ENCODE measurements at regions not wholly inside any gene's neighbourhood (a gene's known extent, or its start where the extent isn't known, plus 50 kb on each side); places are given as distances from the start of the nearest gene placed in this dataset.

DNA sequence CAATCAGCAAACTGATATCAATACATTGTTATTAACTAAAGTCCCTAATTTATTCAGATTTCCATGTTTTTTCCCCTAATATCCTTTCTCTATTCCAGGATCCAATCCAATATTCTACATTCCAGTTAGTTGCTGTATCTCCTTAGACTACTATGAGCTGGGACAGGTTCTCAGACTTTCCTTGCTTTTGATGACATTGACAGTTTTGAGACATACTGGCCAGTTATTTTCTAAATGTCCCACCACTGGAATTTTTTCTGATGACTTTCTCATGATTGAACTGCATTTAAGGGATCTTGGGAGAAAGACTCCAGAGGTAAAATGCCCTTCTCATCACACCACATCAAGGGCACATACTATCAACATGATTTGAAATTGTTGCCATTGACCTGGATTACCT is 177.1 kb upstream of the MAF start:
- H3K36me3 ChIP-seq (ENCODE audit: control insufficient read depth in 2 of 2, extremely low read depth in 1 of 2, insufficient read depth in 2 of 2, low read length in 2 of 2), result no peaks in the 10 kb centered on the region
- H3K27ac ChIP-seq (ENCODE audit: insufficient read depth, low read depth, low read length), result no peak overlapping the region
- no peaks in the 10 kb centered on the region for H3K4me1 ChIP-seq (ENCODE audit: control insufficient read depth, extremely low read depth, insufficient read depth, low read length)
- no peak overlapping the region for H3K4me3 ChIP-seq (replicated peaks in 1 of 3; ENCODE audit: insufficient read depth in 1 of 3, low read depth in 1 of 3, low read length in 3 of 3)
- CTCF ChIA-PET, result no interaction called here
- FAIRE-seq (no peak), DNase-seq (ENCODE audit: low read depth, low spot score) (no peak)
- no peaks in the 10 kb centered on the region for H3K9me1 ChIP-seq (replicated peaks; ENCODE audit: control insufficient read depth, extremely low read depth, insufficient read depth, low read length)
- H3K27me3 ChIP-seq (ENCODE audit: control insufficient read depth in 2 of 2, insufficient read depth in 2 of 2, low read length in 2 of 2), result no peaks in the 10 kb centered on the region
- H3K9ac ChIP-seq (replicated peaks; ENCODE audit: extremely low read depth, insufficient read depth, low read length), result no peak overlapping the region
- dilution Hi-C loops (cut with MboI; ENCODE audit: extremely low pct_ligation_motif_present, low sequenced_read_pairs) (no loop called here), intact Hi-C loops (cut with micrococcal nuclease) (no loop called here)
- POLR2A ChIA-PET, result no interaction called here
- TF ChIP-seq EZH2 (IDR thresholded peaks at IDR 0.05; ENCODE audit: borderline replicate concordance, low read depth, low read length, severe bottlenecking), result no peak
- TF ChIP-seq FOS (IDR thresholded peaks at IDR 0.05; ENCODE audit: borderline replicate concordance, insufficient read depth, low read length), result no peak
- TF ChIP-seq, protein P1, sequence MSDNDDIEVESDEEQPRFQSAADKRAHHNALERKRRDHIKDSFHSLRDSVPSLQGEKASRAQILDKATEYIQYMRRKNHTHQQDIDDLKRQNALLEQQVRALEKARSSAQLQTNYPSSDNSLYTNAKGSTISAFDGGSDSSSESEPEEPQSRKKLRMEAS (IDR thresholded peaks at IDR 0.05; ENCODE audit: insufficient read depth, insufficient read length), result no peak
- TF ChIP-seq POLR2AphosphoS5 (IDR thresholded peaks at IDR 0.05; ENCODE audit: insufficient read depth, low read depth, low read length), result no peak
- no peak for TF ChIP-seq MYC (IDR thresholded peaks at IDR 0.05; ENCODE audit: low read depth, low read length)
- TF ChIP-seq, protein P2, sequence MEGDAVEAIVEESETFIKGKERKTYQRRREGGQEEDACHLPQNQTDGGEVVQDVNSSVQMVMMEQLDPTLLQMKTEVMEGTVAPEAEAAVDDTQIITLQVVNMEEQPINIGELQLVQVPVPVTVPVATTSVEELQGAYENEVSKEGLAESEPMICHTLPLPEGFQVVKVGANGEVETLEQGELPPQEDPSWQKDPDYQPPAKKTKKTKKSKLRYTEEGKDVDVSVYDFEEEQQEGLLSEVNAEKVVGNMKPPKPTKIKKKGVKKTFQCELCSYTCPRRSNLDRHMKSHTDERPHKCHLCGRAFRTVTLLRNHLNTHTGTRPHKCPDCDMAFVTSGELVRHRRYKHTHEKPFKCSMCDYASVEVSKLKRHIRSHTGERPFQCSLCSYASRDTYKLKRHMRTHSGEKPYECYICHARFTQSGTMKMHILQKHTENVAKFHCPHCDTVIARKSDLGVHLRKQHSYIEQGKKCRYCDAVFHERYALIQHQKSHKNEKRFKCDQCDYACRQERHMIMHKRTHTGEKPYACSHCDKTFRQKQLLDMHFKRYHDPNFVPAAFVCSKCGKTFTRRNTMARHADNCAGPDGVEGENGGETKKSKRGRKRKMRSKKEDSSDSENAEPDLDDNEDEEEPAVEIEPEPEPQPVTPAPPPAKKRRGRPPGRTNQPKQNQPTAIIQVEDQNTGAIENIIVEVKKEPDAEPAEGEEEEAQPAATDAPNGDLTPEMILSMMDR (IDR thresholded peaks at IDR 0.05; ENCODE audit: extremely low read depth in 1 of 2, insufficient read depth in 1 of 2, low read depth in 1 of 2, low read length in 2 of 2), result no peak
- no peak for TF ChIP-seq POLR2A (IDR thresholded peaks at IDR 0.05; ENCODE audit: low read depth, low read length)
- no peak for TF ChIP-seq GATA2 (IDR thresholded peaks at IDR 0.05; ENCODE audit: insufficient read depth, insufficient read length, low read depth, low read length)
- no peak for TF ChIP-seq JUN (IDR thresholded peaks at IDR 0.05; ENCODE audit: borderline replicate concordance, insufficient read depth, insufficient read length, low read depth)
- no peak overlapping the region for H2AFZ ChIP-seq (ENCODE audit: low read depth, low read length)
- no peaks in the 10 kb centered on the region for H3K9me3 ChIP-seq (replicated peaks; ENCODE audit: control insufficient read depth, insufficient read depth, low read length)
- no peaks in the 10 kb centered on the region for H4K20me1 ChIP-seq (replicated peaks; ENCODE audit: control insufficient read depth, extremely low read depth, insufficient read depth, low read length)
- BruUV-seq (replicated peaks), result no TSS peak
- H3K4me2 ChIP-seq (ENCODE audit: insufficient read depth, low read length), result no peak overlapping the region
- H3K79me2 ChIP-seq (ENCODE audit: control insufficient read depth, insufficient read depth, low read length), result no peaks in the 10 kb centered on the region

Measured in endothelial cell of umbilical vein (primary cell).